ENCODE measurements at regions not wholly inside any gene's neighbourhood (a gene's known extent, or its start where the extent isn't known, plus 50 kb on each side); places are given as distances from the start of the nearest gene placed in this dataset.

DNA sequence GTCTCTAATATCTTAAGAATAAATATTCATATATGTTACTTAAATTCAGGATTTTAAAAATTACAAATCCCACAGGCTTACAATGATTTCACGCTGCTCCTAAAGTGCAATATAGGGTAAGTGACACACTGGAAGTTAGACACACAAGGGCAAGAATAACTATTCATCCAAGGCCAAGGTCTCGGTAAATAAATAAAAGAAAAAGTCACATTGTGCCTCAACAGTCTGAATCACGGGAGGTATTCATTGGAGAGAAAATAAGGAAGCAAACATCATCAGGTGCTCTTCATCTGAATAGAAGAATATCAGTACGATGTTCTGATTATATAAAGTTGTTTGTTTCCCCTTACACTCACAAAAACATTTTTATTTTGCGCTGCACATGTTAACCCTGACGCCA, 820.2 kb downstream of the TRIB2 start:
- TF ChIP-seq CTCF (IDR thresholded peaks at IDR 0.05; ENCODE audit: low read length) = no peak
- no peak for TF ChIP-seq EZH2 (optimal IDR thresholded peaks at IDR 0.05; ENCODE audit: low read depth, low read length)
